ENCODE measurements at regions not wholly inside any gene's neighbourhood (a gene's known extent, or its start where the extent isn't known, plus 50 kb on each side); places are given as distances from the start of the nearest gene placed in this dataset.
A peak's percentile ranks its signal among the peaks of the same experiment; 100 is the strongest.

DNA sequence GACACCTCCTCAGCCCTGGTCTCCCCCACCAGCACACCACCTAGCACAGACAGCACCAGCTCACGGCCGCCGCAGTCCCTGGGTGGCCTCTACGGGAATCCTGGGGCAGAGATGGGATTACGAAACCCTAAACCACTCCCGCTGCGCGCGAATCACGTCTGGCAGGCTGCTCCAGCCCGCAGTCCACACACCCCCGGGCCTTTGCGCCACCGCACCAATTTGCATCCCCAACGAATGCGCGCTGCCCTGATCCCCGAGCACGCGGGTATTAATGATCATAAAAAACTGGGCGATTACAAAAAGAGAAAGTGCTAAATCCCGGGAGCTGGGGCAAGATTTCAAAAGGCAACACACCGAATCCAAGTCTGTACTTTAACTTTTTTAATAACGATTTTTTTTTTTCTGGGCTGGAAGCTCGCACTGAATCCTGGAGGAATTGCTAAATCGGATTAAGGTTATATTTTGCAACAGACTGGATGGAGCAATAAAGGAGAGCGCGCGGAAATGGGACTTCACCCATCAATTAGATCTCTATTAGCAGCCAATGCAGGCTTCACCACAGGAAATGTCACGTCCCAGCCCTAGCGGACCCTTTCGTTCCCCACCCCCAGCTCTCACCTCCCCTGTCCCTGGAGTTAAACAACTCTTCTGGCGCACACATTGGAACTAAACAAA, 69.8 kb upstream of the TMEM33 start:
- DNase-seq (ENCODE audit: low spot score) (peak; percentile 85), ATAC-seq (peak; percentile 95)

DNA sequence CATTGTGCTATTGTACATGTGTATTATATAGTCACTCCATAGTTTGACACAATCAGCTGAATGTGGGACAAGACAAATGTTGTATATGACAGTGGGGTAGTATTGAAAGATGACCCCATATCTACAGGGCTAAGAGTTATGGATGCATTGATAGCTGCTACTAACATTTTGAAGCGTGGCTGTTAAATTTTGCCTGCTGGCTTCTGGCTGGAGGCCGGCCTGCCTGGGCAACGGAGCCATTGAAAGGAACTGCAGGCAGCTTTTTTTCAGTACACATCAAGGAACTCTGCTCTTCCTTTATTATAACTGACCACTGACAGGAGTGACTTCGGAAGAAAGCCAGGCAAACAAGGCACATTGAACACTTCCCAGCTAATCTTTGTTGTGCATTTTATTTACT, 76.1 kb upstream of the TMEM33 start:
- no peak for ATAC-seq
- no peak for DNase-seq (ENCODE audit: low spot score)

DNA sequence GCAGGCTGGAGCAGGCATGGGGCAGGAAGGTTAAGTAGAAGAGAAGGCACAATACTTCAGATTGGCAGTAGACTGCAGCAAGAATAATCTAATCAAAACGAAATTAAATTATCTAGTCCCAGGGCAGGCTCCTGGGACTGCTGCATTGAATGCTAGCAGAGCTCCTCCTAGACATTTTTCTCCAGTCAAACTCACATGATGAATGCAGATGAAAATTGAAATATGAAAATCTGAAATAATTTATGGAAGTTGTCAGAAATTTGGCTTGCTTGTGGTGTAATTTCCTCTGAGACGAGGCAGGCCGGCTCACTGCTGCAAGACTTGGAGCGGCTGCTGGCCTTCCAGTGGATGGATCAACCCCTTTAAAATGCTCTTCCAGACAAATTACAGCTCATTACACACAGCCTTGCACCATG, 78.0 kb upstream of the TMEM33 start:
- DNase-seq (ENCODE audit: low spot score): no peak
- ATAC-seq: no peak

DNA sequence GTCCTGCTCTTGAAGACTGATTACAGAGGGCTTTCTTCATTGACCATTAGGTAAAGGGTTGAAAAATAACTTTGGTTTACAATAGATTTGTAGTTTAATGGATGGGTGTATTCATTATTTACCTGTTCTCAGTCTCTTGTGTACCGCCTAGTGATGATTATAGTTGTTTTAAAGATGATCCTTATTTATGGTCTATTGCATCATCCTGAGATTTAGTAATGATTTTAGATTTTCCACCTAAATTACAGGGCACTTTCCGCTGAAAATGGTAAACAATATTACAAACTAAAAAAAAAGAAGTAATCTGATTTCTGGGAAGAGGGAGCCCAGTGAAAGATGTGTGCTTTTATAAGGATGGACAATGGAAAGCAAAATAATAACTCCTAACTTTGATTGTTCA, 78.4 kb upstream of the TMEM33 start:
- ATAC-seq (no peak), DNase-seq (ENCODE audit: low spot score) (no peak)

DNA sequence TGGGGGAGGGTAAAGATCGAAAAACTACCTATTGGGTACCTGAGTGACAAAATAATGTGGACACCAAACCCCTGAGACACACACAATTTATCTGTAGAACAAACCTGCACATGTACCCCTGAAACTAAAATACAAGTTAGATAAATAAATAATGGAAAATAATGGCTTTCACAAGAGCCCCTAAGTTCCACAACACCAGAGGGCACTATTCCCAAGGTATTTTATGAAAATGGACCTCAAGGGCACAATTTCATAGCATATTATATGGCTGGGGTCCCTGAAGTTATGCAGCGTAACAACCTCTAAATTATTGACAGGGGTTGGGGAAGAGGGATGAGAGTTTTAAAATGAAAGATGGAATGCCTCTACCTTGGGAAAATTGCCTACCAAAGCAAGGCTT, 81.3 kb upstream of the TMEM33 start:
- peak; percentile 68 for ATAC-seq

DNA sequence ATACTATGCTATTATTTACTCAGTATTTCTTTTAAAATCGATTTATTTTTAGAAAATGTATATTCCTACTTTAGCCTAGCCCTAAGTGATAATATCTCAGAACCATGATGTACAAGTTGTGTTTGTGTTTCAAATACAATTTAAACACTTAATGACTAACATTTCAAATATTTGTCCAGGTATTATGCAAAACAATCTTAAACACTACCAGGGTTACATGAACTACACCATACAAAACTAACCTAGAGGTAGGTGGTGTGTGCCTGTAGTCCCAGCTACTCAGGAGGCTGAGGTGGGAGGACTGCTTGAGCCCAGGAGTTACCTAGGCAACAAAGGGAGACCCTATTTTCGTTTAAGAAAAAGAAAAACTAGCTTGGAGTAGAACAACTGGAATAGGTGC, 83.0 kb upstream of the TMEM33 start:
- ATAC-seq (no peak), DNase-seq (ENCODE audit: low spot score) (no peak)

More for the DNA sequence above, 81.3 kb upstream of the TMEM33 start:
- DNase-seq (ENCODE audit: low spot score): no peak

DNA sequence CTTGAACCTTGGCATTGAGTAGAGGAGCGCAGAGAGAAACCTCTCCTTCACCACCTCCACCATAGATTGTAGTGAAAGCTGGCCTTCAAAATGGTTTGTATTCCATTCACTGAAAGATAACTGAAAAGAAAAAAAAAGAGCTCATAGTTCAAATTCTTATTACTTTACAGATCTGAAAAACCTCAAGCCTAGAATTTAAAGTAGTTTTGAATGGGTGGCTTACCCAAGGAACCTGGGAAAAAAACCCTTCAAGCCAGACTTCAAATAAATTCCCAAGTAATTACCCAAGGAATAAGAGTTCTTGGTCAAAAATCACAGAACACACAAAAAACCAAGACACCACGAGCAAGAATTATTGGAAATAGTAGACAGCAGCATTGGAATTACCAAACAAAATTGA, 83.6 kb upstream of the TMEM33 start:
- ATAC-seq: no peak

DNA sequence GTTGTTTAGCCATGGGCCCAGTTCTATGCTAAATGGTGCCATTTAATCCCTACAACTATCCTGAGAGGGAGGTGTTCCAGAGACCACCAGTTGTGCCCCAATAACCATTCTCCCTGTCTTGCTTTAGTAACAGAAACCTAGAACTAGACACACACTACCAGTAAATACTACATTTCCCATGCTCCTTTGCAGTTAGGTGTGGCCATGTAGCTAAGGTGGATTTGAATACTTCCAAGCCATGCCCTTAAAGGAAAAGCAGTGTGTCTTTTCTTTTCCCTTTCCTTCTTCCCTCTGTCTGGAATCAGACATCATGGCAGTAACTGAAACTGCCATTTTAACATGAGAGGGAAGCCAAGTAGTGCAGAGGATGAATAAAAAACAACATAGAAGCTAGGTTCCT, 90.9 kb upstream of the TMEM33 start:
- DNase-seq (ENCODE audit: low spot score): no peak
- peak; percentile 70 for ATAC-seq

More for the DNA sequence above, 83.6 kb upstream of the TMEM33 start:
- no peak for DNase-seq (ENCODE audit: low spot score)

DNA sequence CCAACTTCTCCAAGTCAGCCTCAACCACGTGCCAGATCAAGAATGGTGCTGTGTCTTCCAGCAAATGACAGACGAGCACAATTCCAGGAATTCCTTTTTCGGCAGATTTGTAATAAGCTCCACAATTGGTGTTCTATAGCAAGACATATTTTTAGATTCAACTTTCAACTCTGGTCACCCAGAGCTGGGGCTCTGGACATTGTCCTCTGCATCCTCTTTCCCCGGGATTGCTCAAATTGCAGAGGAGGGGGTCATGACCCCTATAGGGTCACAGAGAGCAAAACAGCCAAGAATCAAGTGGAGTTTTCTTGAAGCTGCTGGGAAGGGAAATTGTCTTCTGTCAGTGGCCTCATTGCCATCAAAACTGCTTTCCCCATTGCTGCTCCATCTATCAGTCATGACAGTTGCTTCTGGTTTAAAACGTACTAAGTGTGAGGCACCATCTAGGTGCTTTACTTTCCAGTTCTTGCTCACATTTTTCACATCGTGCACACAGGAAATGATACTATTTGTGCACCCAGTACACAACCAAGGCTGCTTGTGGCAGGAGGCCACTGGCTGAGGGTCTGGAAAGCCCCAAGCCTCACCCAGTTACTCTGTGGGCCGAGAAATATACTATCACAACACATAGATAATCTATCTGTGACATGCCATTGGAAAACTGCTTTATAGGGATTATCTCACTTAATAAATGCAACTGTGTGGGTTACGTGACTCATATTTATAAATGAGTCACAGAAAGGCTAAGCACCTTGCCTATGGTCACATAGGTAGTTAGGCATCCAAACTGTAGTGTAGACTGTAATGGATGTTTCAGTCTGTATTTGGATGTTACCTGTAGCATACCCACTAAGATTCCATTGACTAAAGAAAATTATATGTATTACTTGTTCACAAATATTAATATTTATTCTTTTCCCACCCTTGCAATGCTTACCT, 91.7 kb upstream of the PHOX2B start:
- DNase-seq (ENCODE audit: low spot score): no peak
- ATAC-seq: peak; percentile 60

DNA sequence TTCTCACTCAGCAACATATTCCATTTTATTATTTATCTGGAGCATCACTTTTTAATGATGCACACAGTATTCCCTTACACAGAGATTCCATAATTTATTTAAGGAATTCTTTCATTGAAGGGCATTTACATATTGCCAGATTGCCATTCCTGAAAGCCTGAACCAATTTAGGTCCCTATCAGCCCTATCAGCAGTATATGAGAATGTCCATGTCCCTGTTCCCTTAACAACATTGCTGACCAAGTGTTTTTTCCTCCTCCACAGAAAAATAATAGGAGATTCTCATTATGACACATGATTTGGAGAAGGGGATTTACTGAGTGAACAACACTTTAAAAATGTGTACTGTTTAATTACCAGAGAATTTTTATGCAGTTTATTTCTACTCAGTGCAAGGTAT, 90.1 kb upstream of the PHOX2B start:
- ATAC-seq: no peak
- DNase-seq (ENCODE audit: low spot score): no peak

DNA sequence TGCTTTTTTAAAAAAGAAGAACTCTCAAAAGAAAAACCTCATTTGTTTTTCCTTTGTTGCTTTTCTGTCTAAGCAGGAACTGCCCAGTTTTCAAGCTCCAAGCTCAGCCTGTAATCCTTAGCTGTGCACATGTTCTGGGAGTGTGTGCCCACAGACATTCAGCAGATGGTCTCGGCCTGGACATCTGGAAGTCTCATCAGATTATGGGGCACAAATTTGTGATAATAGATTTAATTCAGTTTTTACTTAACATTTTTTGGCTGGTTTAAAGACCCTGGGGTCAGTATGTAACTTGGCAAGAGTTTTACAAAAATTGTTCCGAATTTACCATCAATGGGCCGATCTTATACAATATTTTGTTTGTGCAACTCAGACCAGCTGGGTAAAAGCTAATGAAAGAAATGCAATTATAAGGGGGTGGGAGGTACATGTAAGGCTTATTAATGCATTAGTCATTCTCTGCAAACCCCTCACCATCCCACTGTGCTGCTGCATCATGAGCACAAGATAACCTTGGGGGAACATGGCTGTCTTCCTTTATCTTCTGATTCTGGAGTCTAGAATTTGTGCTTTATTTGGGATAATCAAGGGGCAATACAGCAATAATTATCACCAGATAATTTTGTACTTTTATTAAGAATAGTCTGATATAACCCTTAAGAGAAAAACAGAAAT, 86.9 kb upstream of the PHOX2B start:
- ATAC-seq (no peak), DNase-seq (ENCODE audit: low spot score) (no peak)

DNA sequence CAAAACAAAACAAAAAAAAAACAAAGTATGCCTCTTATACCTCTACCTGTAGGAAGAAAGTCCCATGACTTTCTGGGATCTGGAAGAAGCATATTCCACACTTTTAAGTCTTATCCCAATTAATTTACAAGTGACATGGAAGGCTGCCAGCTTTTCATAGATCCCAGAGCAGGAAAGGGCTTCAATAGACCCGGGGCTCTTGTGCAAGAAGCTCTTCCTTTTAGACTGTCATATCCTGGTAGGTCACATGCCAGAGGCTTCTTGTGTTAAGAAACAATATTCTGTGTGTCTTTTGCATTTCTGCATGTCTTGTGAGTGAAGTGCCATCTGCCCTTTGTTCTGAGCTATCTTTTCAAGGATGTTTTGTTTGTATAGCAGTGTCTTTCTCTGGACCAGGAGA, 84.4 kb upstream of the PHOX2B start:
- DNase-seq (ENCODE audit: low spot score): no peak
- ATAC-seq: peak; percentile 31

DNA sequence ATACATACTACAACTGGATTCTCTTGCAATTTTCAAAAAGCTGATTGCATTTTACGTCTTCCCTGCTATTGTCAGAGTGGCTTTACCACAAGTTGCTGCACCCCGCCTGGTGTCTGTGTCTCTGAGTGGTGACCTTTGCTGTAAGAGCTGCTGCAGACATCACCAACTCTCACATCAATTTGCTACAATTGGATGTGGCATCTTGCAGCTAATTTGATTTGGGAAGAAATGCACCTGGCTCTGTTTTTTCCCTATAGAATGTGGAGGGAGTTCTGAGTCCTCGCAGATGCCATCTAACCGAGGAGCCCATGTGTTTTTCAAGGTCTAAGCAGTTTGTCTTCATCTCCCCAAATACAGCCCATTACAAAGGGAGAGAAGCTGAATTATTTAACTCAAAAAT, 73.8 kb upstream of the PHOX2B start:
- no peak for DNase-seq (ENCODE audit: low spot score)
- no peak for ATAC-seq

DNA sequence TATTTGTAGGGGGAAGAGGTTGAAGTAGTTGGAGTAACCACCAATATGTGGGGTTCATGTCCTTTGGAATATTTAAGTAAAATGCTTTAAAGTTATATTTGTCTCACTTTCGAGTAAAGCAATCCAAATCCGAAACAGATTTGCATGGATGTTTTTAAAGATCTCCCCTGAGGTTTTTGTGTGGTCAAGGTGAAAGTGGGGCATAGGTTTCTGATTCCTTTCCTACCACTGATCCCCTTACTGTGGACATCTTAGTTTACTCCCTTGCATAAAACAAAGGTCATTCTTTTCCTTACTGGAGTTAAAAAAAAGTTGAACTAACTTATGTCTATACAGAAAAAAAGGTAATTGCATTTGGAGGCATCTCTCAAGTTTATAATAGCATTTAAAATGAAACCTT, 71.9 kb upstream of the PHOX2B start:
- no peak for DNase-seq (ENCODE audit: low spot score)

DNA sequence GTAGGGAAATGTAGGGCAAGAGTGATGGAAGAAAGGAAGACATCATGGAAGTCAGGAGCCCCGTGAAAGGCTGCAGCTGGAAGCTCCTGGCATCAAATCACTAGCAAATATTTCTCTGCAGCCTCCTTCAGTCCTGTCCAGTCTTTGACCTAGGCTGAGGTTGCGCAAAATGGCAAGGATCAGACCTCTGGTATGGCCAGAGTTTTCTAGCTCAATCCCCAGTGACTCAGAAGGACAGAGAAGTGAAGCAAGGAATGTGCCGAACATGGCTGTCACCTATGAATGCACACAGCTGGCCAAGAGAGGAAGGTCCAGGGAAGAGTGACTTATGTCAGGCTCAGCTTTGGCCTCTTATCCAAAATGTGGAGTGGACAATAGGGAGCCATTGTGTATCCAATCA, 71.1 kb upstream of the PHOX2B start:
- ATAC-seq (no peak), DNase-seq (ENCODE audit: low spot score) (no peak)

More for the DNA sequence above, 71.9 kb upstream of the PHOX2B start:
- ATAC-seq: no peak

DNA sequence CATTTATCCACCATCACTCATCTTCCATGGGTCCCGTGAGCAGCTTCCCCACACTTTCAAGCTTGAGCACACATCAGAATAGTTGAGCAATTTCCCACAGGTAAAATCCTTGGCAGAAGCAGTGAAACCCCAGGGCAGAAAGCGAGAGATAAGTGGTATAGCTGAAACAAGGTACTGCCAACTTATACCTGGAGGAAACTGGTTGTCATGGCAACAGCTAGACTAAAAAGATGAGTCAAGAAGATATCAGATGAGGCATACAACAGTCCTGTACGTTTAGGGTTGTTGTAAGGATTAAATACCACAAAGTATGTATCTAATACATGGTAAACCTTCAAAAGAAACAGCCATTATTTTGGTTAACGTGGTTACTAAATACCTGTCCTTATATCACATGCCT, 66.9 kb upstream of the PHOX2B start:
- no peak for ATAC-seq
- no peak for DNase-seq (ENCODE audit: low spot score)

DNA sequence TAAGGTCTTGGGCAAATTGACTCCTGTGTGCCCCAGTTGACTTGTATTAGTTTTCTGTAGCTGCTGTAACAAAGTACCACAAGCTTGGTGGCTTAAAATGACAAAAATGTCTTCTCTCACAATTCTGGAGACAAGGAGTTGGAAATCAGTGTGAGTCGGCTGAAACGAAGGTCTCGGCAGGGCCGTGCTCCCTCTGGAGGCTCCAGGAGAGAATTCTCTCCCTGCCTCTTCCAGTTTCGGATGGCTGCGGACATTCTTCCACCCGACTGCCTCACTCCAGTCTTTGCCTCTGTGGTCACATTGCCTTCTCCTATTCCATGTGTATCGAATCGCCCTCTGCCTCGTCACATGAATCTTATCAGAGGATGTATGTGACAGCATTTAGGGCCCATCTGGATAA, 66.0 kb upstream of the PHOX2B start:
- DNase-seq (ENCODE audit: low spot score) (no peak), ATAC-seq (peak; percentile 62)

DNA sequence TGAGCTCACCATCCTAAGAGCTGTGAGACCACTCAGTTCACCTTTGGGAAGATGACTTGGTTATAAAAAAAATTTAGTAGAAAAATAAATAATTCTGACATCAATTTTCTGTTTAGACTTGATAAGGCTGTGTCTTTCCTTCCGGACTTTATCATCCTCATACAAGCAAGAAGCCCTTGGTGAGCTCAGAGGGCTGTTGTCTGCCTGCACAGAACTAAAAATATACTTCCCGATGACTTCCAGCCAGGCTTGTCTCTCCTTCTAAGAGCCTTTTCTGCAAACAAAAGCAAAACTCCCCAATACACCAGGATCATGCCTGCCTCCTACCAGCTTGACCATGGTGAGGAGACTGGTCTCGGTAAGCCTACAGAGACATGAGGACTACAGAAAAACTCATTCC, 58.3 kb upstream of the PHOX2B start:
- no peak for DNase-seq (ENCODE audit: low spot score)
- ATAC-seq: peak; percentile 33

DNA sequence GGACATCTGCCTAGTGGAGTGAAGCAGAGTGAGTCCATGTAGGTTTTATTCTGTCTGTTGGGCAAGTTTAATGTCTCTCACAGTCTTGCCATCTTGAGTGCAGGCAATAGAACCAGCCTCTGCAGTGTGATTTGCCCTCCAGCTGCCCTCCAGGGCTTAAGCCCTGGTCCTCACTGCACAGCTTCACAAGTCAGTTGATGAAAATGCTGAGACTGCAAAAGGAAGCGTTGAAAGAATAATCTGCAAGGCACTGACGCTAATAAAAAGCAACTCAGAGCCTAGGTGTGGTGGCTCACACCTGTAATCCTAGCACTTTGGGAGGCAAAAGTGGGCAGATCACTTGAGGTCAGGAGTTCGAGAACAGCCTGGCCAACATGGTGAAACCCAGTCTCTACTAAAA, 54.1 kb upstream of the PHOX2B start:
- no peak for DNase-seq (ENCODE audit: low spot score)
- no peak for ATAC-seq

DNA sequence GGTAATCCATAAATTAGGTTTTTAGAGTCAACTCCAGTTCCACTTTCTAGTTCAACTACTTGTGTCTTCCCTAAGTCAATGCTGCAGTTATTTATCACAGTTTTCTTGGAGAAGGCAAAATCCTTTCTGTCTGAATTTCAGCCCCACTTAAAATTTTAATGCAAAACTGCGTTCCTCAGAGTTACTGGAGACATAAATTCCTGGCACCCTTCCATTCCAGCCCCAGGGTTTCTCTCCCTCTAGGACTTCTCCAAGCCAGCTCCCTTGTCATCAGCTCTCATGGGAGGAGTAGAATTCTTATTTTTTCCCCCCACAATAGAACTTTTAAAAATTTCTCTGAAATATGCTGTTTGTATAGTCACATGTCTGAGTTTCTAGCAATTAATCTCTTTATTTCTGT, 50.6 kb upstream of the PHOX2B start:
- no peak for ATAC-seq
- no peak for DNase-seq (ENCODE audit: low spot score)
